Spleen (tissue), 11 donors: ENCODE measurements at regions not wholly inside any gene's neighbourhood (a gene's known extent, or its start where the extent isn't known, plus 50 kb on each side); places are given as distances from the start of the nearest gene placed in this dataset.
"Not testable (repeated sequence)": the region's sequence is repeated elsewhere in the genome, so short reads cannot be mapped to it uniquely, and the experiment has no call there.

Experiments
- DNase-seq: peaks from one replicate; pipeline ENCODE4 v3.0.0-alpha.2; 2020
- H3K27ac ChIP-seq, 8 donors: fragments of 200-600 bp; sonication (generic) in 7 of 8; 1 replicate in 4 of 8; 2 replicates in 4 of 8; pipeline versions ENCODE4 v1.5.0 to v1.8.0; 2016 to 2021; ENCODE audit warnings: inconsistent platforms in 4 of 8, mild to moderate bottlenecking in 4 of 8, moderate library complexity in 1 of 8
- H3K27me3 ChIP-seq, 7 donors: fragments of 200-600 bp; sonication (generic) in 6 of 7; replicated peaks in 1 of 7; 1 replicate in 4 of 7; 2 replicates in 3 of 7; pipeline versions ENCODE4 v1.5.0 to v1.8.0; 2016 to 2021; ENCODE audit warnings: inconsistent platforms in 3 of 7, mild to moderate bottlenecking in 1 of 7
- H3K36me3 ChIP-seq, 6 donors: fragments of 200-600 bp; sonication (generic) in 5 of 6; 1 replicate in 4 of 6; 2 replicates in 2 of 6; pipeline versions ENCODE4 v1.5.0 to v1.8.0; 2016 to 2021; ENCODE audit warnings: inconsistent platforms in 2 of 6
- H3K4me1 ChIP-seq, 6 donors: fragments of 200-600 bp; sonication (generic) in 5 of 6; 1 replicate in 3 of 6; 2 replicates in 3 of 6; pipeline versions ENCODE4 v1.5.0 to v1.8.0; 2016 to 2021; ENCODE audit warnings: inconsistent platforms in 3 of 6
- H3K4me3 ChIP-seq, 8 donors: fragments of 200-600 bp; sonication (generic) in 7 of 8; 1 replicate in 4 of 8; 2 replicates in 4 of 8; pipeline versions ENCODE4 v1.5.0 to v1.8.0; 2016 to 2021; ENCODE audit warnings: inconsistent platforms in 4 of 8, mild to moderate bottlenecking in 4 of 8, moderate library complexity in 2 of 8
- H3K9me3 ChIP-seq, 8 donors: fragments of 200-600 bp; sonication (generic) in 7 of 8; 1 replicate in 4 of 8; 2 replicates in 4 of 8; pipeline versions ENCODE4 v1.5.0 to v1.8.0; 2016 to 2021; ENCODE audit warnings: inconsistent platforms in 4 of 8
- CTCF ChIP-seq, 11 experiments: fragments of 200-600 bp in 7 of 11; fragments of 450-650 bp in 4 of 11; sonication (generic) in 4 of 11; IDR thresholded peaks in 8 of 11; conservative IDR thresholded peaks in 3 of 11; 1 replicate in 7 of 11; 2 replicates in 4 of 11; pipeline versions ENCODE4 v1.4.0 to v1.8.0; 2016 to 2021; ENCODE audit warnings: antibody characterized with exemption in 11 of 11, inconsistent platforms in 4 of 11, mild to moderate bottlenecking in 1 of 11
- POLR2A ChIP-seq, 3 donors: fragments of 450-650 bp; IDR thresholded peaks; one replicate each; pipeline ENCODE4 v1.5.1; 2017; ENCODE audit warnings: antibody characterized with exemption in 3 of 3, mild to moderate bottlenecking in 1 of 3
- POLR2AphosphoS5 ChIP-seq, 3 donors: sonication (generic); formaldehyde crosslinking; IDR thresholded peaks; one replicate each; pipeline ENCODE4 v1.5.1; 2017; ENCODE audit warnings: antibody characterized with exemption in 3 of 3
- WGBS, 5 donors: extraction: QIAGEN DNeasy Blood & Tissue Kit in 3 of 5; methylation state at CpG; one replicate each; pipeline versions ENCODE4 v1.1.5 to v1.1.7; 2013 to 2018; 5-methylcytosine and 5-hydroxymethylcytosine counted together
- intact Hi-C: fragments of 100-400 bp; cut with DNase I; formaldehyde crosslinking; loops from one replicate; pipeline ENCODE4 v1.15.0; 2023; ENCODE audit warnings: low total_unique reads
- donor health status: healthy with polysubstance abuse.
- donor health status: DM: no; HTN: no; CAD: no; lungs with moderate emphysema.
- donor health status: DM: no; HTN: no; CAD: no.
- donor health status: Bipolar disorder and iron deficiency.
- donor health status: healthy.
- donor health status: DM: no; HTN: no; CAD: no.
- donor health status: DM: yes; HTN: yes; CAD: no.

GRCh38 chr9:28491121-28491520 is 917.8 kb upstream of the C9orf72 start:
- Histone ChIP-seq H3K36me3 (no peaks in the 10 kb centered on the region), H3K4me1 (no peaks in the 10 kb centered on the region), H3K27me3 (no peaks in the 10 kb centered on the region), H3K9me3 (peaks cover 0 to 30% (median 4%) of the 10 kb centered on the region in 8 donors), H3K27ac (no peak overlapping the region), H3K4me3 (no peak overlapping the region)
- DNase-seq = no peak
- TF ChIP-seq POLR2A (IDR thresholded peaks at IDR 0.05) (no peak), CTCF (IDR thresholded peaks at IDR 0.05 in 8 of 11, conservative IDR thresholded peaks at IDR 0.05 in 3 of 11) (no peak), POLR2AphosphoS5 (IDR thresholded peaks at IDR 0.05) (no peak)
- intact Hi-C loops = no loop called here

- H3K9me3 ChIP-seq = peaks cover 0 to 33% (median 18%) of the 10 kb centered on the region in 8 donors
- 82 to 93% (median 87%) methylated on average over 10 of the region's 10 CpGs for WGBS, 5 donors
- H3K4me1 ChIP-seq, H3K27ac ChIP-seq, H3K4me3 ChIP-seq, intact Hi-C loops, H3K36me3 ChIP-seq, DNase-seq, H3K27me3 ChIP-seq: not testable (repeated sequence)
Observed at GRCh38 chr9:28498168-28498567, 924.9 kb upstream of the C9orf72 start.

GRCh38 chr9:28502189-28502588 is 928.9 kb upstream of the C9orf72 start:
- Histone ChIP-seq H3K9me3 (peaks cover 0 to 17% (median 13%) of the 10 kb centered on the region in 8 donors), H3K27ac (no peak overlapping the region), H3K4me1 (no peaks in the 10 kb centered on the region), H3K4me3 (no peak overlapping the region), H3K36me3 (no peaks in the 10 kb centered on the region), H3K27me3 (no peaks in the 10 kb centered on the region)
- WGBS, 5 donors = 78 to 87% (median 81%) methylated on average over 3 of the region's 3 CpGs
- DNase-seq = no peak
- intact Hi-C loops = no loop called here
- TF ChIP-seq POLR2A (IDR thresholded peaks at IDR 0.05) (no peak), POLR2AphosphoS5 (IDR thresholded peaks at IDR 0.05) (no peak), CTCF (IDR thresholded peaks at IDR 0.05 in 8 of 11, conservative IDR thresholded peaks at IDR 0.05 in 3 of 11) (no peak)

GRCh38 chr9:28502741-28503140 is 929.5 kb upstream of the C9orf72 start:
- WGBS, 5 donors = 64 to 77% (median 66%) methylated on average over 2 of the region's 2 CpGs
- Histone ChIP-seq H3K4me3 (no peak overlapping the region), H3K36me3 (no peaks in the 10 kb centered on the region), H3K4me1 (no peaks in the 10 kb centered on the region), H3K27ac (no peak overlapping the region), H3K27me3 (no peaks in the 10 kb centered on the region), H3K9me3 (peaks cover 0 to 12% (median 9%) of the 10 kb centered on the region in 8 donors)
- no peak for TF ChIP-seq POLR2AphosphoS5 (IDR thresholded peaks at IDR 0.05)
- DNase-seq = no peak
- intact Hi-C loops = no loop called here

GRCh38 chr9:28503573-28503972 is 930.3 kb upstream of the C9orf72 start:
- DNase-seq = no peak
- intact Hi-C loops = no loop called here
- no peaks in the 10 kb centered on the region for H3K36me3 ChIP-seq

More at GRCh38 chr9:28503573-28503972, 930.3 kb upstream of the C9orf72 start:
- Histone ChIP-seq H3K4me1 (no peaks in the 10 kb centered on the region), H3K4me3 (no peak overlapping the region), H3K9me3 (peaks cover 0 to 4% (median under 1%) of the 10 kb centered on the region in 8 donors), H3K27ac (no peak overlapping the region), H3K27me3 (no peaks in the 10 kb centered on the region)
- 77 to 89% (median 86%) methylated on average over 4 of the region's 4 CpGs for WGBS, 5 donors
- no peak for TF ChIP-seq CTCF (IDR thresholded peaks at IDR 0.05 in 8 of 11, conservative IDR thresholded peaks at IDR 0.05 in 3 of 11)
- no peak for TF ChIP-seq POLR2A (IDR thresholded peaks at IDR 0.05)
